ENCODE measurements at regions not wholly inside any gene's neighbourhood (a gene's known extent, or its start where the extent isn't known, plus 50 kb on each side); places are given as distances from the start of the nearest gene placed in this dataset.

DNA sequence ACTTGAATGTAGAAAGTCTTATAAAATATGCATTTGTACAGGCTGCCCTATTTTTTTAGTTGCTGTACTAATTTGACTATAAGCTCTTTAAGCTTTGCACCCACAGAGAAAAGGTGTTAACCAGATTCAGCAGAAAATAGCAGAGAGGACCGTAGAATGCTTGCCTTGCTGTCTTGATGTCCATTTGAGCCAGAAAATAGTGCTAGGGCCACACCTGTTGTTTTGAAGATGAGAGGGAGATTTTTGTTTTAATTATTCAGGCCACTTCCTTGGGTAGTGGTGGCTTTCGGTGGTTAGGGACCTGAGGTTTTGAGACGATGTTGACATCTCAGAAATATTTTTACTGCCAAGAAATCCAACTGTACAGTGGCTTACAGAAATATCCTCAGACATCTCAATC lies 196.0 kb downstream of the SPATA31D1 start:
- TF ChIP-seq CTCF (IDR thresholded peaks at IDR 0.05), result no peak
- no peak for TF ChIP-seq POLR2A (IDR thresholded peaks at IDR 0.05)

Measured in testis (tissue), 2 donors.